ENCODE measurements at regions not wholly inside any gene's neighbourhood (a gene's known extent, or its start where the extent isn't known, plus 50 kb on each side); places are given as distances from the start of the nearest gene placed in this dataset.

- no peak for TF ChIP-seq SPI1 (IDR thresholded peaks at IDR 0.05; ENCODE audit: borderline replicate concordance, low read depth)
- no peak for TF ChIP-seq CTCF (IDR thresholded peaks at IDR 0.05; ENCODE audit: insufficient read depth, low read length)
- TF ChIP-seq POLR2AphosphoS5 (IDR thresholded peaks at IDR 0.05; ENCODE audit: low read depth): no peak
Observed at GRCh38 chr2:121875585-121876185, 120.2 kb downstream of the TSN start.

Measured in HL-60 (cell line).